ENCODE measurements at regions not wholly inside any gene's neighbourhood (a gene's known extent, or its start where the extent isn't known, plus 50 kb on each side); places are given as distances from the start of the nearest gene placed in this dataset.
"Not testable (repeated sequence)": the region's sequence is repeated elsewhere in the genome, so short reads cannot be mapped to it uniquely, and the experiment has no call there.

- DNase-seq (ENCODE audit: low spot score) (no peak), FAIRE-seq (no peak)
These were observed 50.8 kb upstream of the TMEM108 start for GRCh38 chr3:132987396-132987795.

- FAIRE-seq: no peak
- DNase-seq (ENCODE audit: low spot score): no peak
These were observed 54.0 kb upstream of the TMEM108 start for GRCh38 chr3:132984181-132984580.

GRCh38 chr3:132983143-132983770 is 54.9 kb upstream of the TMEM108 start:
- DNase-seq (ENCODE audit: low spot score): no peak
- no peak for FAIRE-seq

GRCh38 chr3:132981719-132982118 is 56.5 kb upstream of the TMEM108 start:
- no peak for FAIRE-seq
- no peak for DNase-seq (ENCODE audit: low spot score)

GRCh38 chr3:132980102-132980501 is 58.1 kb upstream of the TMEM108 start:
- DNase-seq (ENCODE audit: low spot score): no peak
- no peak for FAIRE-seq

GRCh38 chr3:132979606-132980005 is 58.6 kb upstream of the TMEM108 start:
- no peak for FAIRE-seq
- DNase-seq (ENCODE audit: low spot score): no peak

GRCh38 chr3:132978946-132979345 is 59.2 kb upstream of the TMEM108 start:
- DNase-seq (ENCODE audit: low spot score); FAIRE-seq: not testable (repeated sequence)

GRCh38 chr3:132978464-132978863 is 59.7 kb upstream of the TMEM108 start:
- FAIRE-seq (no peak), DNase-seq (ENCODE audit: low spot score) (no peak)

- no peak for DNase-seq (ENCODE audit: low spot score)
- no peak for FAIRE-seq
These were observed 64.1 kb upstream of the TMEM108 start for GRCh38 chr3:132974097-132974496.

GRCh38 chr3:132973441-132973840 is 64.8 kb upstream of the TMEM108 start:
- FAIRE-seq: no peak
- DNase-seq (ENCODE audit: low spot score): no peak

- no peak for FAIRE-seq
- DNase-seq (ENCODE audit: low spot score): no peak
These were observed 65.9 kb upstream of the TMEM108 start for GRCh38 chr3:132972333-132972732.

GRCh38 chr3:132966374-132966773 is 71.8 kb upstream of the TMEM108 start:
- no peak for DNase-seq (ENCODE audit: low spot score)
- FAIRE-seq: no peak

GRCh38 chr3:132964266-132964665 is 73.9 kb upstream of the TMEM108 start:
- no peak for FAIRE-seq
- DNase-seq (ENCODE audit: low spot score): no peak

- no peak for FAIRE-seq
- DNase-seq (ENCODE audit: low spot score): no peak
These were observed 74.4 kb upstream of the TMEM108 start for GRCh38 chr3:132963786-132964185.

GRCh38 chr3:132961991-132962390 is 76.2 kb upstream of the TMEM108 start:
- no peak for FAIRE-seq
- no peak for DNase-seq (ENCODE audit: low spot score)

GRCh38 chr3:132953683-132954082 is 84.5 kb upstream of the TMEM108 start:
- DNase-seq (ENCODE audit: low spot score): no peak
- no peak for FAIRE-seq

- no peak for DNase-seq (ENCODE audit: low spot score)
- no peak for FAIRE-seq
These were observed 110.3 kb upstream of the TMEM108 start for GRCh38 chr3:132927896-132928295.

- FAIRE-seq (no peak), DNase-seq (ENCODE audit: low spot score) (no peak)
These were observed 112.1 kb upstream of the TMEM108 start for GRCh38 chr3:132926098-132926497.

- DNase-seq (ENCODE audit: low spot score) (no peak), FAIRE-seq (no peak)
These were observed 112.8 kb upstream of the TMEM108 start for GRCh38 chr3:132925256-132925930.

GRCh38 chr3:132916096-132916495 is 122.1 kb upstream of the TMEM108 start:
- DNase-seq (ENCODE audit: low spot score): no peak
- FAIRE-seq: no peak

GRCh38 chr3:132912416-132912753 is 125.8 kb upstream of the TMEM108 start:
- FAIRE-seq: no peak
- no peak for DNase-seq (ENCODE audit: low spot score)

GRCh38 chr3:132911741-132912415 is 126.3 kb upstream of the TMEM108 start:
- FAIRE-seq: no peak
- DNase-seq (ENCODE audit: low spot score): no peak

- no peak for DNase-seq (ENCODE audit: low spot score)
- no peak for FAIRE-seq
These were observed 130.9 kb upstream of the TMEM108 start for GRCh38 chr3:132907293-132907692.

All from urothelium cell line (cell line).